OCI-LY1 (cell line): ENCODE measurements at regions not wholly inside any gene's neighbourhood (a gene's known extent, or its start where the extent isn't known, plus 50 kb on each side); places are given as distances from the start of the nearest gene placed in this dataset.

Source experiments
- H2AFZ ChIP-seq: fragments of 200-600 bp; sonication (generic), shearing (Covaris generic); 2 replicates; pipeline ENCODE4 v1.6.0; 2014; ENCODE audit warnings: antibody characterized with exemption, mild to moderate bottlenecking, low read length
- H3F3A ChIP-seq: fragments of 200-600 bp; sonication (generic), shearing (Covaris generic); 2 replicates; pipeline ENCODE4 v1.6.0; 2014; ENCODE audit warnings: mild to moderate bottlenecking, antibody characterized with exemption, low read length, moderate library complexity; ENCODE audit not compliant: insufficient read depth
- H3K27ac ChIP-seq: fragments of 200-600 bp; sonication (generic); 2 replicates; pipeline ENCODE4 v1.5.1; 2014; ENCODE audit warnings: low read length, mixed run types, mild to moderate bottlenecking, low read depth; ENCODE audit not compliant: poor library complexity, severe bottlenecking
- H3K27me3 ChIP-seq: fragments of 200-600 bp; sonication (generic); 2 replicates; pipeline ENCODE4 v1.6.0; 2014; ENCODE audit warnings: antibody characterized with exemption, mild to moderate bottlenecking, low read length, moderate library complexity; ENCODE audit not compliant: insufficient read depth
- H3K36me3 ChIP-seq: fragments of 200-600 bp; sonication (generic); 2 replicates; pipeline ENCODE4 v1.6.1; 2014; ENCODE audit warnings: mild to moderate bottlenecking, antibody characterized with exemption, low read length, moderate library complexity, mixed read lengths; ENCODE audit not compliant: insufficient read depth
- H3K4me1 ChIP-seq: fragments of 200-600 bp; sonication (generic); 2 replicates; pipeline ENCODE4 v1.5.1; 2014; ENCODE audit warnings: mild to moderate bottlenecking, low read length, moderate library complexity; ENCODE audit not compliant: insufficient read depth, severe bottlenecking
- H3K4me2 ChIP-seq: fragments of 200-600 bp; sonication (generic), shearing (Covaris generic); 2 replicates; pipeline ENCODE4 v1.6.1; 2014; ENCODE audit warnings: low read length
- H3K4me3 ChIP-seq: fragments of 200-600 bp; sonication (generic); 2 replicates; pipeline ENCODE4 v1.5.1; 2014; ENCODE audit warnings: low read length, low read depth, mild to moderate bottlenecking, mixed read lengths; ENCODE audit not compliant: poor library complexity, severe bottlenecking
- H3K79me2 ChIP-seq: fragments of 200-600 bp; shearing (Covaris generic); 2 replicates; pipeline ENCODE4 v1.6.1; 2016; ENCODE audit warnings: mixed run types, low read length, mixed read lengths; ENCODE audit not compliant: insufficient read depth
- H3K9ac ChIP-seq: fragments of 200-600 bp; sonication (generic), shearing (Covaris generic); 2 replicates; pipeline ENCODE4 v1.6.1; 2014; ENCODE audit warnings: mild to moderate bottlenecking, low read length, mixed read lengths
- H3K9me2 ChIP-seq: fragments of 200-600 bp; sonication (generic), shearing (Covaris generic); 2 replicates; pipeline ENCODE4 v1.6.1; 2014; ENCODE audit warnings: low read depth, mild to moderate bottlenecking, low read length, mixed read lengths
- H3K9me3 ChIP-seq: fragments of 200-600 bp; shearing (Covaris generic); 2 replicates; pipeline ENCODE4 v1.6.1; 2014; ENCODE audit warnings: low read length, mixed read lengths
- H4K20me1 ChIP-seq: fragments of 200-600 bp; sonication (generic), shearing (Covaris generic); 2 replicates; pipeline ENCODE4 v1.6.0; 2016; ENCODE audit warnings: mild to moderate bottlenecking, low read length; ENCODE audit not compliant: insufficient read depth
- EZH2 ChIP-seq: fragments of 200-600 bp; sonication (generic), shearing (Covaris generic); IDR thresholded peaks from 2 replicates; pipeline ENCODE4 v1.8.0; 2017; ENCODE audit warnings: borderline replicate concordance, mixed run types, mild to moderate bottlenecking, antibody characterized with exemption, low read length, moderate library complexity, mixed read lengths
- TF ChIP-seq, protein P1 (sequence below): fragments of 200-600 bp; sonication (generic), shearing (Covaris generic); IDR thresholded peaks from 2 replicates; pipeline ENCODE4 v1.5.1; 2017; ENCODE audit warnings: mild to moderate bottlenecking, antibody characterized with exemption, low read length, moderate library complexity, mixed read lengths

DNA sequence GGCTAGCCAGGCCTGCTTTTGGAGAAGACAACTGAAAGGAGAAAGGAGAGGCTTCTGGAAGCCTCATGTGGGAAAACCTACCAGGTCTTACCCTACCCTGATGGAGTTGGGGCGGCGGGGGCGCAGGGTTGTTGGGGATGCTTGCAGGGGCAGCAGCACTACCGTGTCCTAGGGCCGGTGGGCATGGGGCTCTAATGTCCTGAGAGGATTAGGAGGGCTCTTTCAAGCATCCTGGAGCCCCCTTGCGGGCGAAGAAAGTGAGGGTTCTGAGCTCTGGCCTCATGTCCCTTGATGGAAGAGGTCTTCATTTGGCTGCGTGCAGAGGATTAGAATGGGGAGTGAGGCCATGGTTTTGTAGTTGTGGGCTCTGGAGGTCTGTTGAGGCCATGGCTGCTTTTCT is 86.9 kb upstream of the PITX1 start:
- Histone ChIP-seq H2AFZ (no peak overlapping the region), H3K4me1 (no peaks in the 10 kb centered on the region), H3K79me2 (no peaks in the 10 kb centered on the region), H4K20me1 (no peaks in the 10 kb centered on the region), H3K36me3 (no peaks in the 10 kb centered on the region), H3K9me3 (no peaks in the 10 kb centered on the region), H3K27ac (no peak overlapping the region), H3K4me3 (no peak overlapping the region), H3K4me2 (no peak overlapping the region), H3K9ac (no peak overlapping the region), H3F3A (no peaks in the 10 kb centered on the region), H3K9me2 (no peaks in the 10 kb centered on the region), H3K27me3 (no peaks in the 10 kb centered on the region)
- TF ChIP-seq, protein P1, sequence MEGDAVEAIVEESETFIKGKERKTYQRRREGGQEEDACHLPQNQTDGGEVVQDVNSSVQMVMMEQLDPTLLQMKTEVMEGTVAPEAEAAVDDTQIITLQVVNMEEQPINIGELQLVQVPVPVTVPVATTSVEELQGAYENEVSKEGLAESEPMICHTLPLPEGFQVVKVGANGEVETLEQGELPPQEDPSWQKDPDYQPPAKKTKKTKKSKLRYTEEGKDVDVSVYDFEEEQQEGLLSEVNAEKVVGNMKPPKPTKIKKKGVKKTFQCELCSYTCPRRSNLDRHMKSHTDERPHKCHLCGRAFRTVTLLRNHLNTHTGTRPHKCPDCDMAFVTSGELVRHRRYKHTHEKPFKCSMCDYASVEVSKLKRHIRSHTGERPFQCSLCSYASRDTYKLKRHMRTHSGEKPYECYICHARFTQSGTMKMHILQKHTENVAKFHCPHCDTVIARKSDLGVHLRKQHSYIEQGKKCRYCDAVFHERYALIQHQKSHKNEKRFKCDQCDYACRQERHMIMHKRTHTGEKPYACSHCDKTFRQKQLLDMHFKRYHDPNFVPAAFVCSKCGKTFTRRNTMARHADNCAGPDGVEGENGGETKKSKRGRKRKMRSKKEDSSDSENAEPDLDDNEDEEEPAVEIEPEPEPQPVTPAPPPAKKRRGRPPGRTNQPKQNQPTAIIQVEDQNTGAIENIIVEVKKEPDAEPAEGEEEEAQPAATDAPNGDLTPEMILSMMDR, result peak; percentile 29; the same call in 1 of the 2 replicates
- TF ChIP-seq EZH2, result no peak

DNA sequence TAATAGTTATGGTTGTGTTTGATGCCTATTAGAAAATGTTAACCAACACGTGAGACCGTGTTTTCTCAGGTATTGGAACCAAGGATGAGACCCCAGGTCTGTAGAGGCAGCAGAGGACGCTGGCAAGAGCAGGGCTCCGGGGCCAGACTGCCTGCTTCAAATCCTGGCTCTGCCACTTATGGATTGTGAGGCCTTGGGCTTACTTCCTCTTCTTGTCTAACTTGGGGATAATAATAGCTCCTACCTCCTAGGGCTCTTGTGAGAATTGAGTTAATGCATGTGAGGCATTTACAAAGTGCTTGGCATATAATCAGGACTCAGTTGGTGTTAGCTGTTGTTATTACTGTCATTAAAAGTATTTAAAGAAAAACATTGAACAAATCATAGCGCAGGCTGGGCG is 85.5 kb upstream of the PITX1 start:
- H3K4me1 ChIP-seq, result no peaks in the 10 kb centered on the region
- no peaks in the 10 kb centered on the region for H3K79me2 ChIP-seq
- no peak for TF ChIP-seq EZH2
- TF ChIP-seq, protein P1, result no peak
- no peaks in the 10 kb centered on the region for H3F3A ChIP-seq
- H2AFZ ChIP-seq, result no peak overlapping the region
- no peaks in the 10 kb centered on the region for H3K9me3 ChIP-seq
- H4K20me1 ChIP-seq, result no peaks in the 10 kb centered on the region
- no peak overlapping the region for H3K4me2 ChIP-seq
- no peak overlapping the region for H3K27ac ChIP-seq
- no peak overlapping the region for H3K9ac ChIP-seq
- H3K4me3 ChIP-seq, result no peak overlapping the region
- no peaks in the 10 kb centered on the region for H3K9me2 ChIP-seq
- H3K36me3 ChIP-seq, result no peaks in the 10 kb centered on the region
- H3K27me3 ChIP-seq, result no peaks in the 10 kb centered on the region

GRCh38 chr5:135117590-135117989 is 83.6 kb upstream of the PITX1 start:
- Histone ChIP-seq H4K20me1 (no peaks in the 10 kb centered on the region), H3F3A (no peaks in the 10 kb centered on the region), H3K27me3 (no peaks in the 10 kb centered on the region), H3K27ac (no peak overlapping the region), H2AFZ (no peak overlapping the region), H3K4me3 (no peak overlapping the region), H3K9ac (no peak overlapping the region), H3K4me2 (no peak overlapping the region), H3K4me1 (no peaks in the 10 kb centered on the region), H3K9me2 (no peaks in the 10 kb centered on the region), H3K79me2 (no peaks in the 10 kb centered on the region), H3K36me3 (no peaks in the 10 kb centered on the region), H3K9me3 (no peaks in the 10 kb centered on the region)
- no peak for TF ChIP-seq EZH2
- TF ChIP-seq, protein P1, result no peak
